ENCODE measurements at regions not wholly inside any gene's neighbourhood (a gene's known extent, or its start where the extent isn't known, plus 50 kb on each side); places are given as distances from the start of the nearest gene placed in this dataset.
A peak's percentile ranks its signal among the peaks of the same experiment; 100 is the strongest.

- Histone ChIP-seq H3K23me2 (ENCODE audit: low read depth, low read length) (no peaks in the 10 kb centered on the region), H3K27ac (ENCODE audit: low read depth, low read length) (no peak overlapping the region), H2BK5ac (ENCODE audit: low read depth, low read length) (peak overlapping the region; percentile 64; the same call in 1 of the 2 replicates), H3K56ac (replicated peaks; ENCODE audit: insufficient read length, low read depth, low read length) (no peak overlapping the region), H3K27me3 (replicated peaks in 1 of 4; ENCODE audit: control insufficient read depth in 3 of 4, extremely low read depth in 1 of 4, insufficient read depth in 3 of 4, low read length in 3 of 4) (no peaks in the 10 kb centered on the region), H2BK120ac (replicated peaks; ENCODE audit: low read depth, low read length) (no peak overlapping the region), H3K4me2 (ENCODE audit: insufficient read depth in 1 of 2, low read depth in 2 of 2, low read length in 2 of 2) (peak overlapping the region; percentile 12 to 44; a peak in 2 of 4 replicates), H2BK12ac (ENCODE audit: low read depth, low read length) (peak overlapping the region; percentile 78), H4K91ac (replicated peaks; ENCODE audit: insufficient read length, low read length) (peak overlapping the region; percentile 29), H4K8ac (ENCODE audit: extremely low read depth, insufficient read depth, low read length) (no peak overlapping the region), H2AFZ (ENCODE audit: low read length) (peak overlapping the region; percentile 66; the same call in 1 of the 2 replicates), H2BK15ac (ENCODE audit: low read length) (no peak overlapping the region), H3K9ac (replicated peaks in 1 of 4; ENCODE audit: extremely low read depth in 1 of 4, low read depth in 3 of 4, low read length in 3 of 4) (no peak overlapping the region), H2BK20ac (ENCODE audit: low read length) (no peak overlapping the region), H2AK5ac (ENCODE audit: low read depth, low read length) (no peak overlapping the region), H3K4me3 (ENCODE audit: extremely low read depth in 1 of 4, insufficient read depth in 2 of 4, low read depth in 3 of 4, low read length in 4 of 4) (peak overlapping the region in 1 of 4 experiments; percentile 20; a peak in 2 of 8 replicates), H3K79me1 (ENCODE audit: low read depth, low read length) (no peaks in the 10 kb centered on the region), H3K18ac (ENCODE audit: extremely low read depth, low read length) (peak overlapping the region; percentile 84), H3K23ac (ENCODE audit: insufficient read length) (no peak overlapping the region), H3K4ac (replicated peaks; ENCODE audit: insufficient read length, low read depth, low read length) (no peak overlapping the region), H3K79me2 (ENCODE audit: control insufficient read depth in 1 of 2, insufficient read depth in 2 of 2, low read length in 2 of 2) (no peaks in the 10 kb centered on the region), H4K20me1 (replicated peaks in 1 of 2; ENCODE audit: control insufficient read depth in 1 of 2, insufficient read depth in 2 of 2, low read length in 2 of 2) (no peaks in the 10 kb centered on the region), H3K14ac (ENCODE audit: insufficient read length) (no peak overlapping the region), H3K4me1 (replicated peaks in 1 of 4; ENCODE audit: control insufficient read depth in 3 of 4, insufficient read depth in 4 of 4, low read length in 3 of 4) (peaks cover 2 to 17% (median 12%) of the 10 kb centered on the region in 4 experiments; a peak in 6 of 7 replicates), H4K5ac (ENCODE audit: insufficient read length, low read depth, low read length) (no peak overlapping the region), H3K9me3 (ENCODE audit: insufficient read depth in 2 of 2, low read depth in 1 of 2, low read length in 1 of 2) (peaks cover 0 to 6% of the 10 kb centered on the region in 2 experiments; a peak in 1 of 4 replicates), H3K36me3 (ENCODE audit: control insufficient read depth in 2 of 4, insufficient read depth in 4 of 4, low read length in 3 of 4) (no peaks in the 10 kb centered on the region)
- ChIA-PET CTCF (ENCODE audit: partially characterized antibody) (interaction anchor here (0.9 to 1.3 kb wide), 2 partner anchors 10 to 251 kb away, joined by 3 to 4 read pairs; no protein-coding TSS in a partner anchor), POLR2A (ENCODE audit: partially characterized antibody) (no interaction called here)
- TF ChIP-seq, protein P1, sequence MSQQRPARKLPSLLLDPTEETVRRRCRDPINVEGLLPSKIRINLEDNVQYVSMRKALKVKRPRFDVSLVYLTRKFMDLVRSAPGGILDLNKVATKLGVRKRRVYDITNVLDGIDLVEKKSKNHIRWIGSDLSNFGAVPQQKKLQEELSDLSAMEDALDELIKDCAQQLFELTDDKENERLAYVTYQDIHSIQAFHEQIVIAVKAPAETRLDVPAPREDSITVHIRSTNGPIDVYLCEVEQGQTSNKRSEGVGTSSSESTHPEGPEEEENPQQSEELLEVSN (IDR thresholded peaks at IDR 0.05) = no peak
- TF ChIP-seq ASH2L (IDR thresholded peaks at IDR 0.05; ENCODE audit: low read length) = peak; percentile 60
- TF ChIP-seq JUND (IDR thresholded peaks at IDR 0.05; ENCODE audit: low read length) = no peak
- 0 out of 4 replicates have a peak, but pooled peaks of 1 of the 2 experiments have one; percentile 9 for TF ChIP-seq RAD21 (IDR thresholded peaks at IDR 0.05 in 1 of 2, conservative IDR thresholded peaks at IDR 0.05 in 1 of 2; ENCODE audit: low read depth in 2 of 2, low read length in 2 of 2)
- TF ChIP-seq TEAD4 (IDR thresholded peaks at IDR 0.05; ENCODE audit: low read depth, low read length) = peak; percentile 86
- TF ChIP-seq SP1 (IDR thresholded peaks at IDR 0.05; ENCODE audit: low read depth, low read length) = peak; percentile 68; the same call in 1 of the 2 replicates
- TF ChIP-seq TBP (IDR thresholded peaks at IDR 0.05; ENCODE audit: low read depth, low read length) = no peak
- FAIRE-seq (no peak), DNase-seq (ENCODE audit: low read depth in 1 of 2, low spot score in 2 of 2) (peak in 1 of 2 experiments; percentile 63)
- 55% methylated on average over 9 of the region's 9 CpGs; no CpG with 5 or more reads in 1 of the 2 experiments for WGBS, 2 experiments (ENCODE audit: extremely low coverage in 1 of 2, insufficient coverage in 1 of 2, insufficient read length in 1 of 2, insufficient replicate concordance in 2 of 2, low coverage in 1 of 2, low lambda C conversion rate in 2 of 2, missing lambda C conversion rate in 1 of 2)
Observed at GRCh38 chr4:38424151-38424871, 239.7 kb upstream of the KLF3 start.
